ENCODE measurements at regions not wholly inside any gene's neighbourhood (a gene's known extent, or its start where the extent isn't known, plus 50 kb on each side); places are given as distances from the start of the nearest gene placed in this dataset.

- TF ChIP-seq CTCF (IDR thresholded peaks at IDR 0.05; ENCODE audit: low read depth, low read length, poor library complexity, severe bottlenecking) (no peak), EZH2phosphoT487 (IDR thresholded peaks at IDR 0.05; ENCODE audit: borderline replicate concordance, low read length) (no peak)
Measured at GRCh38 chr4:136198358-136198757, 1333.9 kb downstream of the PCDH18 start.
